Psoas muscle (tissue), 7 donors: ENCODE measurements at regions not wholly inside any gene's neighbourhood (a gene's known extent, or its start where the extent isn't known, plus 50 kb on each side); places are given as distances from the start of the nearest gene placed in this dataset.

Experiments
- ATAC-seq, 4 donors: fragments of 200-7000 bp; cut with Tn5 transposase; one replicate each; pipeline ENCODE4 v1.9.1; 2020; ENCODE audit warnings: moderate library complexity in 3 of 4, mild to moderate bottlenecking in 2 of 4
- DNase-seq, 2 donors: peaks; one replicate each; pipeline ENCODE4 v3.0.0-alpha.2; 2020
- H3K27ac ChIP-seq: fragments of 200-600 bp; one replicate; pipeline ENCODE4 v1.8.0; 2022
- H3K27me3 ChIP-seq, 3 donors: fragments of 200-600 bp in 1 of 3; one replicate each; pipeline versions ENCODE4 v1.6.1 to v1.8.0; 2013 to 2022; ENCODE audit warnings: low read length in 2 of 3, mild to moderate bottlenecking in 2 of 3, moderate library complexity in 1 of 3; ENCODE audit not compliant: insufficient read depth in 3 of 3
- H3K36me3 ChIP-seq, 2 donors: fragments of 200-600 bp in 1 of 2; one replicate each; pipeline versions ENCODE4 v1.6.1 to v1.8.0; 2013 to 2022; ENCODE audit warnings: low read depth in 1 of 2, mild to moderate bottlenecking in 1 of 2, moderate library complexity in 1 of 2; ENCODE audit not compliant: insufficient read depth in 1 of 2
- H3K4me1 ChIP-seq: fragments of 200-600 bp; one replicate; pipeline ENCODE4 v1.8.0; 2022
- H3K4me3 ChIP-seq: fragments of 200-600 bp; one replicate; pipeline ENCODE4 v1.8.0; 2022; ENCODE audit warnings: mild to moderate bottlenecking
- H3K9me3 ChIP-seq: fragments of 200-600 bp; one replicate; pipeline ENCODE4 v1.8.0; 2022
- WGBS, 3 donors: extraction: QIAGEN DNeasy Blood & Tissue Kit; methylation state at CpG; one replicate each; pipeline versions ENCODE4 v1.1.6 to v1.1.7; 2013; 5-methylcytosine and 5-hydroxymethylcytosine counted together
- intact Hi-C, 2 donors: fragments of 100-400 bp; cut with DNase I; formaldehyde crosslinking; loops; one replicate each; pipeline versions ENCODE4 v1.11.0 to v1.14.2; 2022
- TF ChIP-seq, protein P1 (sequence below): fragments of 200-600 bp; IDR thresholded peaks from one replicate; pipeline ENCODE4 v1.8.0; 2022; ENCODE audit warnings: antibody characterized with exemption
- donor health status: healthy with polysubstance abuse.
- donor health status: DM: no; HTN: no; CAD: no; lungs with moderate emphysema.
- donor health status: Bipolar disorder and iron deficiency.
- donor health status: healthy.
- donor health status: DM: yes; HTN: yes; CAD: no.
- donor health status: DM: no; HTN: no; CAD: no.
- donor health status: DM: yes; HTN: yes; CAD: no.

DNA sequence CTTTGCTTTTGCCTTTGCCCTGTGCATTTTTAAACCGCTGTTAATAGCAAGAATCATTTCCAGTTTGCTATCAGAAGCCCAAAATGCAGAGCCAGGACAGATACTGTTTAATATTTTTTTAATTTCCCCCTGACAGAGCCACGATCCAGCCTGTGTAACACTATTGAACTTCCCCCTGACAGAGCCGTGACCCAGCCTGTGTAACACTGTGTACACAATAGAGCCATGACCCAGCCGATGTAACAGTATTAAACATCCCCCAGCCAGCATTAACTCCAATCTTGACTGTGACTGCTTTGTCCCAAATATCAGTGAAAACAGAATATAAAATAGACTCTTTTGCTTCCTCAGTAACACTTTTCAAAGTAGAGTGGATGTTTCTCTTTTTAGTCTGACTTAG, 607.9 kb upstream of the CDH5 start:
- no peak overlapping the region for H3K4me3 ChIP-seq
- H3K9me3 ChIP-seq: no peaks in the 10 kb centered on the region
- 82 to 85% (median 84%) methylated on average over 4 of the region's 4 CpGs for WGBS, 3 donors
- H3K36me3 ChIP-seq: no peaks in the 10 kb centered on the region
- DNase-seq (no peak), ATAC-seq (no peak)
- H3K27me3 ChIP-seq: no peaks in the 10 kb centered on the region
- intact Hi-C loops: no loop called here
- H3K27ac ChIP-seq: no peak overlapping the region
- peaks cover 6% of the 10 kb centered on the region for H3K4me1 ChIP-seq
- TF ChIP-seq, protein P1, sequence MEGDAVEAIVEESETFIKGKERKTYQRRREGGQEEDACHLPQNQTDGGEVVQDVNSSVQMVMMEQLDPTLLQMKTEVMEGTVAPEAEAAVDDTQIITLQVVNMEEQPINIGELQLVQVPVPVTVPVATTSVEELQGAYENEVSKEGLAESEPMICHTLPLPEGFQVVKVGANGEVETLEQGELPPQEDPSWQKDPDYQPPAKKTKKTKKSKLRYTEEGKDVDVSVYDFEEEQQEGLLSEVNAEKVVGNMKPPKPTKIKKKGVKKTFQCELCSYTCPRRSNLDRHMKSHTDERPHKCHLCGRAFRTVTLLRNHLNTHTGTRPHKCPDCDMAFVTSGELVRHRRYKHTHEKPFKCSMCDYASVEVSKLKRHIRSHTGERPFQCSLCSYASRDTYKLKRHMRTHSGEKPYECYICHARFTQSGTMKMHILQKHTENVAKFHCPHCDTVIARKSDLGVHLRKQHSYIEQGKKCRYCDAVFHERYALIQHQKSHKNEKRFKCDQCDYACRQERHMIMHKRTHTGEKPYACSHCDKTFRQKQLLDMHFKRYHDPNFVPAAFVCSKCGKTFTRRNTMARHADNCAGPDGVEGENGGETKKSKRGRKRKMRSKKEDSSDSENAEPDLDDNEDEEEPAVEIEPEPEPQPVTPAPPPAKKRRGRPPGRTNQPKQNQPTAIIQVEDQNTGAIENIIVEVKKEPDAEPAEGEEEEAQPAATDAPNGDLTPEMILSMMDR: no peak

DNA sequence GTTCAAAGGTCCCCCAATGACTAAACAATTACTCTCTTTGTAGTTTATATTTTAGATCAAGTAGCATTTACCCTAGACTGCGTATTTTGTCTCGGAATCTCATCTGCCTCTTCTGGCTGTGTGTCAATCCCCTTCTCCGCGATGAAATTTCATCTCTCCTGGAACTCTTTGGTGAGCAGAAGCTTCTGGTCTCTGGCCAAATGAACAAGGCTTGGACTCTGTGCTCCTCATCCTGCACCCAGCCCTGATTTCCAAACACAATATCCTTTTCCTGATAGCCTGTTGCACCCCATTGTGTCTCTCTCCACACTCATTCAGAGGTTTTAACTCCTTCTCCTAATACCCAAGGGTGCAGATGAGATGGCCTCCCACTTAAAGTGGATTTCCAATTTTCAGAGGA, 609.4 kb upstream of the CDH5 start:
- no peaks in the 10 kb centered on the region for H3K27me3 ChIP-seq
- no peak overlapping the region for H3K27ac ChIP-seq
- peaks cover 6% of the 10 kb centered on the region for H3K4me1 ChIP-seq
- TF ChIP-seq, protein P1: no peak
- intact Hi-C loops: no loop called here
- ATAC-seq (peak in 2 of 4 donors; percentile 61 to 69), DNase-seq (no peak)
- no peak overlapping the region for H3K4me3 ChIP-seq
- H3K9me3 ChIP-seq: no peaks in the 10 kb centered on the region
- 4 to 26% (median 21%) methylated on average over 4 of the region's 4 CpGs for WGBS, 3 donors
- no peaks in the 10 kb centered on the region for H3K36me3 ChIP-seq

DNA sequence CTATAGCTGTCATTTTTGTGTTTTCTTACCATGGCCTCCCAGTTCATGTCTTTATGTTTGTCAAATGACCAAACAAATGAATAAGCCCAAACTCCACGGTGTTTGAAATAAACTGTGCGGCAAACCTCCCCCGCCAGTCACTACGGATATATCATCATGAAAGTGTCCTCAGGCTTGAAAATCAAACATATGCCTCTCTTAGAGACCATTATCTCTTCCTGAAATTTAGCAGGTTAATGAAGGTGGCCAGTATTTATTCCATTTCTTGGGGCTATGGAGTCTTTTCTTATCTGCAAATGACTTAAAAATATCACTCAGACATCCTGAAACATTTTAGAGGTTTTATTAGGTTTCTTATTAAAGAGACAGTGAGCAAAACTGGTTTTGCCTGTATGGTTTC, 610.3 kb upstream of the CDH5 start:
- Histone ChIP-seq H3K27me3 (no peaks in the 10 kb centered on the region), H3K4me3 (no peak overlapping the region), H3K36me3 (no peaks in the 10 kb centered on the region), H3K9me3 (no peaks in the 10 kb centered on the region), H3K4me1 (peaks cover 6% of the 10 kb centered on the region), H3K27ac (no peak overlapping the region)
- TF ChIP-seq, protein P1: no peak
- intact Hi-C loops: no loop called here
- DNase-seq (no peak), ATAC-seq (no peak)
- 69 to 97% (median 94%) methylated on average over 4 of the region's 4 CpGs for WGBS, 3 donors

DNA sequence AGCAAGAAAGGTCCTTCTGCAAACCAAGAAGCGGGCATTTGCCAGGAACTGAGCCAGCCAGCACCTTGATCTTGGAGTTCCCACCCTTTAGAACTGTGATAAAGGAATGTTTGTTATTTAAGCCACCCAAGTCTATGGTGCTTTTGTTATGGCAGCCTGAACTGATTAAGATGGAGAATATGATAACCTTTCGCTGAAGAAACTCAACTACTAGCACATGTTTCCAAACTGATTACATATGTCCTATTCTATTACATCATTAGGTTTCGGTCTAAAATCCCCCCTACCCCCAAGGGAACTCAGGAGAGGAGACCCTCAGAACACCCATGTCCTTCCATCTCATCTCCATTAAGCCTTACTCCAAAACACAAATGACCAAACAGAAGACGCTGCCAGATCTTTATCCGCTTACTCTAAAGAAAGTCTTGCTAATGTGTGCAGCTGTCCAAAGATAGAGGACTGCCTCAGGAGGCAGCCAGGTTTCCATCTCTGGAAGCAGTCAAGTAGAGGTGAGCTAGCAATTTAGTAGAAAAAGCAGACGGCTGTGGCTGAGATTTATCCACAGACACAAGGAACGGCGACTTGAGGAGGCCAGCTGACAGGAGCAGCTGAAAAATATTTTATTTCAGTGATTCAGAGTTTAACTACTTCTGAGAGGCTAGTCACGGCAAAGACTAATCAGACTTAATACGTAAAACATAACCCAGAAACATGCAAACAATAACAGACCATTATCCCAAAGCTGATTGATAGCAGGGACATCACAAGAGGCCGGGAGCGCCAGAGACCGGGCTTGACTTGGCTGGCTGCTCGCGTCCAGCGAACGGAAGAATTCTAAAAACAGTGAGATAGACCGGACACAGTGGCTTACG, 611.4 kb upstream of the CDH5 start:
- TF ChIP-seq, protein P1: no peak
- peaks cover 0 to 3% (median 0%) of the 10 kb centered on the region in 3 donors for H3K27me3 ChIP-seq
- WGBS, 3 donors: 38 to 47% (median 43%) methylated on average over 19 of the region's 19 CpGs
- no peaks in the 10 kb centered on the region for H3K9me3 ChIP-seq
- H3K27ac ChIP-seq: no peak overlapping the region
- H3K36me3 ChIP-seq: no peaks in the 10 kb centered on the region
- no peak overlapping the region for H3K4me3 ChIP-seq
- ATAC-seq (peak in 1 of 4 donors; percentile 49), DNase-seq (no peak)
- peaks cover 6% of the 10 kb centered on the region for H3K4me1 ChIP-seq
- intact Hi-C loops: no loop called here

DNA sequence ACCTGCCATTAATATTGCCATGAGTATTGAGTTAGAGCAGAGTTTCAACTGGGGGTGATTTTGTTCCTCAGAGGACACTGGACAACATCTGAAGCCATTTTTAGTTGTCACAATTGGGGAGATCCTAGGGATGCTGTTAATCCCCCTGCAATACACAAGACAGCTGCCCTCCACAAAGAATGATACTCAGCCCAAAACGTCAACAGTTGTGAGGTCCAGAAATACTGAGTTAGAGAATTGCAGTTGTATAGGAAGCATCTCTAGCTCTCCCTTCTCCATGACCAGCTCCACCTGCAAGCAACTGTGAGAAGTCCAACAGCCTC, 614.0 kb upstream of the CDH5 start:
- Histone ChIP-seq H3K36me3 (no peaks in the 10 kb centered on the region), H3K27ac (no peak overlapping the region), H3K9me3 (no peaks in the 10 kb centered on the region), H3K27me3 (peaks cover 0 to 3% (median 0%) of the 10 kb centered on the region in 3 donors), H3K4me1 (peaks cover 6% of the 10 kb centered on the region), H3K4me3 (no peak overlapping the region)
- intact Hi-C loops: no loop called here
- no peak for DNase-seq
- TF ChIP-seq, protein P1: no peak
- no peak for ATAC-seq
- WGBS, 3 donors: 29 to 32% (median 31%) methylated on average over 1 of the region's 1 CpG
